Activated T-cell treated with anti-CD3 and anti-CD28 coated beads for 4 hours (primary cell): ENCODE measurements at regions not wholly inside any gene's neighbourhood (a gene's known extent, or its start where the extent isn't known, plus 50 kb on each side); places are given as distances from the start of the nearest gene placed in this dataset.
A peak's percentile ranks its signal among the peaks of the same experiment; 100 is the strongest.

Experiments
- DNase-seq: peaks from one replicate; pipeline ENCODE4 v3.0.0-alpha.2; 2020

DNA sequence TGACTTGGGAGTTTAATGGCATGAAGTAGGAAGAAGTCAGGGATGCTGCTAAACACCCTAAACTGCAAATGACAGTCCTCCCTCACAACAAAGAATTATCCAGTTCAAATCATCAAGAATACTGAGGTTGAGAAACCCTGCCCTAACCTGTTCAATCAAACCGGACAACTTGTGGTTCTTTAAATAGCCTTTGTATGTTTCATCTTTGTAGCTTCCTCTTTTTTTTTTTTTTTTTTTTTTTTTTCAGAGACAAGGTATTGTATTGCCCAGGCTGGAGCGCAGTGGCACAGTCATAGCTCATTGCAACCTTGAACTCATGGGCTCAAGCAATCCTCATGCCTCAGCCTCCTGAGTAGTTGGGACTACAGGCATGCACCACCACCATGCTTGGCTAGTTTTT, 52.5 kb upstream of the TTC29 start:
- no peak for DNase-seq

DNA sequence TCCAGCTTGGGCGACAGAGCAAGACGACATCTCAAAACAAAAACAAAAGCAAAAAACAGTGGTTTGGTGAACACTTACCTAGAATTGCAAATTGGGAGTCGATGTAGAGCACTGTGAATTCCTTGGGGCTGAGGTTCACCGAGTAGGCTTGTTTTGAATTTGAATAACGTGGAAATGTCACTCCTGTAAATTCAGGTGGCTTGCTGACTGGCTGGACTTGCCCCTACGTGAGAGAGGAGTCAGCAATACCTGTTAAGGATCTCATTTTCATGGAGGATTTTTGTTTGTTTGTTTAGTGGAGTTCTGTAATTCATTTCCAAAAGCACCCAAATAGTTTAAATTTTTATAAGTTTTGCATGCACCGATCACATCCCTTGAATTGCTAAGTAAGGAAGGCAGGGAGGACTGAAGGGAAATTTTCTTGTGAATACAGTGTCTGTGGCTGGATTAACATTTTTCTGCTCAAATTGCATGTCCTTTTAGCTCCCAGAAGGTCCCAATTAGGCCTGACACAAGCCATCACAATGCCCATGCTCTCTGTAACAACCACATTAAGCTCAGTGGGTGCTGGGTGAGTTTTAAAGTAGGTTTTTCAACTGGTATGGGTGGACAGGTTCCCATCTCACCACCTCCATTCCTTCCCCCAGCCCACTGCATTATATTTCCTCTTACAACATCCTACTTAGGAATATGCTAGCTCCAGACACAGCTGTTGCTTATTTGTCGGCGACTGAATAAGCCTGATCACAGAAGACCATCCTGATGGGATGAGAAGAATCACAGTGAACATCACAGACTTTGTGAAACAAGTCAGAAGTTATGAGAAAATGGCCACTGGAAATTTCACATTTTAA, 58.5 kb upstream of the TTC29 start:
- no peak for DNase-seq

- DNase-seq = no peak
These were observed 60.6 kb upstream of the TTC29 start for GRCh38 chr4:147006229-147006628.

DNA sequence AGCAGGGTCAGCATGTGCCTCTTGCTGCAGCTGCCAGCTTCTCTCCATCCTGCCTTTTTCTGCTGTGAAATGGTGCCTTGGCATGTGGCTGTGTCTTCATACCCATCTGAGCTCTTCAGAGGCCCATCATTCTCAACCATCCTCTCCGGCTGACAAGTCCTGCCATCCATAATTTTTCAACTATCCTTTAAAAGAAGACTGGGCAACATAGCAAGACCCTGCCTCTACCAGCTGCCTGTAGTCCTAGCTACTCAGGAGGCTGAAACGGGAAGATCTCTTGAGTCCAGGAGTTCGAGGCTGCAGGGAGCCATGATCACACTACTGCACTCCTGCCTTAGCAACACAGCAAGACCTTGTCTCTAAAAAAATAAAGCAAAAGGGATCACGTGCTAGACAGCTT, 64.2 kb upstream of the TTC29 start:
- no peak for DNase-seq

DNA sequence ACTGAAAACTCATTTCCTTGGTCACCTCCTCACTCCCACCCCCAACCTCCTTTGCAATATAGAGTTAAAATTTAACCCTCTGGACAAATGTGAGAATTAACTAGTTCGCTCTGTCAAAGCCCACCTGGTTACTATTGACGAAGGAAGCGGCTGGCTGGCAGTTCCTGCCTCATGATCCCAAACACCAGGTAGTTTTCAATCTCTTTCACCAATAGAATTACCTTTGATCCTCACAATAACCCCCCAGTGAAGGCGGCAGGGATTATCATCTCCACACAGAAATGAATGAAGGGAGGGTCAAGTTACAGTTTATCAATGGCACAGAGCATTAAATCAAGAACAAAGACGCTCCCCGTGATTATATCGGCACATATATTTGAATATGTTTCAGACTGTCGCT, 65.7 kb upstream of the TTC29 start:
- no peak for DNase-seq

- no peak for DNase-seq
These were observed 66.5 kb upstream of the TTC29 start for GRCh38 chr4:147012059-147012707.

DNA sequence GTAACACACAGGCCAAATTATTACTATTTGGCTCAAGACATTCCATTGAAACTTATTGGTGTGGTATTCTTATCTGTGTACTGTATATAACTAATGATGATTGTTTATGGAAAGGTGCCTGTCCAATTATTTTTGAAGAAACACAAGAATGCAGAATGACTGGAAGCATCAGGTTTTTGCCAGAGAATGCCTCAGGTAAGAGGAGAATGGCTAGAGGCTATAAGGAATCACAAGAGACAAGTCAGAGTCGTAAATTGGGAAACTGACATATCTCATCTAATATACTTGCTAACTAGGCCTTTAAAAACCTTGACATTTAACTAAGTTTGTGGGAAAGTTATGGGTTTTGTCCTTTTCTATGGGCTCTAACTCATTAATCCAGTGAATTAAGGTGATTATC, 69.3 kb upstream of the TTC29 start:
- no peak for DNase-seq

DNA sequence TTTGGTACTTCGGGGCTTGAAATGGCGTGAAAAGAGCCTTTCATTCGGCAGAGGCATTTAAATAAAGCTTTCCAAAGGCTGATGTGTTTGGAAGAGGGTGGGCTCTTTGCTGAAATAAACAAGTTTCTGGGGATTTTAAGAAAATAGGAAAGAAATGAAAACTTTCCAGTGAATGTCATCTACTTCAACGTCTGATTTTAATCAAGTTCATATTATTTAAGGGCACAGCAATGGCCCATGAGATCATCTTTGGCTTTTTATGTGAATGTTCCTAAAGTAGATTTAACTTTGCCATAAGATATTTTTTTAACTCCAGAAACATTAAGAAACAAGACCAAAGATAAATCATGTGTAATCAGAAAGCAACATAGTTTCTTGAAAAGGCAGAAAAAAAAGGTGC, 69.8 kb upstream of the TTC29 start:
- no peak for DNase-seq

GRCh38 chr4:147017081-147017480, 71.4 kb upstream of the TTC29 start:
- DNase-seq = no peak

DNA sequence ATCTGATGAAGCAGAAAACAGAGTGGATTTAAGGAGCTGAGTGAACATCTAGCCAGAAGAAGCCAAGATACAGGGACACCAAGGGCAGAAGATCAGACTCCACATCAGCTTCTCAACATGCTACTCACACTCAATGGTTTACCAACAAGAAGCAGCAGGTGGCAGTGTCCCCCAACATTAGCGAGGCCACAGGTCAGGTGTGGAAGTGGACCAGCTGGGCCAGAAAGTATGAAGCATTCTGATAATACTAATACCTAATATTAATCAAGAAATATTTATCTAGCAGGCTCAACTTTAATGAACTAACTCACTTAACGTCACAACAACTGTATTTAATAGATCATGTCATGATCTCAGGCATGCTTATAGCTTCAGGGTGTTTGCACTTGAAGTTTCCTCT, 73.4 kb upstream of the TTC29 start:
- DNase-seq = peak; percentile 23

DNA sequence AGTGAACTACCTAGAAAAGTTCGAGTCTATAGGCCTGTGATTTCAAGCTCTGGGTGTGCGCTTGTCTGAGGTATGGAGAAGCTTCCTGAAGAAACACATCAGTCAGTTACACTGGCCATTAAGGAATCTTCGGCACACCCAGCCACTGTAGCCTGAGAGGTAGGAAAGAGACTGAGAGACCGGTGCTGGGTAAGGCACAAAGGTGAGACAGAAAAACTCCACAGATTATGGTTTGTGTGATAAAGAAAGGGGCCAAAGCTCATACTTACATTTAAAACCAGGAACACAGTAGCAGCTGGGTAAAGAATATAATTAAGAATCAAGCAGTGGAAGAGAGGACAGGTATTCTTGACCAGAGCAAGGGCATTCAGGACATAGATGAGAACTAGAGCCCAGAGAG, 74.8 kb upstream of the TTC29 start:
- DNase-seq = no peak

- DNase-seq = no peak
These were observed 79.4 kb upstream of the TTC29 start for GRCh38 chr4:147025042-147025441.

DNA sequence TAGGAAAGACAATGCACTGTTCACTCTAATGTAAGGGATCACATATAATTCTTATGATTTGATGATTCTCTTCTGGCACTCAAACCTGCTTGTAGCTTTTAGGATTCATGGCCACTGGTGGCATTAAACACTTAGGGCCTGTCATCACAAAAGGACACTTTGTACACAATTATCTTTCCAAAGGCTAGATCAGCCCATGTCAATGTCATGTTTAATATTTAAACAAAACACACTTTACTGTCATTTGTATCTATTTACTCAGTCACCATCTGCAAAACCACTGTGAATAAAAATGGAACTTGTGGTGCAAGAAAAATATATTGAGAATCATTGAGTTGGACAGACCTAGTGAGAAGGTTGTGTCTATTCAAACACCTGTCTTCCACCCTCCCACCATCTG, 83.6 kb upstream of the TTC29 start:
- no peak for DNase-seq

DNA sequence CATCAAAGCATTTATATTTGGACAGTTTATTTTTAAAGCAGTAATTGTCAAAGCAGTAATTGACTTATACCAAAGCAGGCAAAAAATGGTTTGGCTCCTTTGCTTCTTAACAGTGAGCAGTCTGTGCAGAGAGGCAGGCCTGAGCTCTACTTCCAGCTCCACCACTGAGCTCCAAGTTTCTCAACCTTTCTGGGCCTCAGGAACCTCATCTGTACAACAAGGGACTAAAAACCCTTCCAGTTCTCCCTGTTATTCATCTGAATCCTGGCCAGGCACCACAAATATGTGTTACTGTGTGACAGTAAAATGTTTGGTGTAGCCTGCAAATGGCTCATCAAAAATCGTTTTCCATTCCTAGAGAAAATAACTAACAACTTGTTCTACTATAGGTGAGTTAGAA, 88.7 kb upstream of the TTC29 start:
- DNase-seq = no peak

- no peak for DNase-seq
These were observed 91.4 kb upstream of the TTC29 start for GRCh38 chr4:147037069-147037468.

- DNase-seq = no peak
These were observed 94.4 kb upstream of the TTC29 start for GRCh38 chr4:147039976-147040575.

GRCh38 chr4:147040874-147041273, 95.2 kb upstream of the TTC29 start:
- DNase-seq = no peak

GRCh38 chr4:147041376-147041775, 95.7 kb upstream of the TTC29 start:
- no peak for DNase-seq

DNA sequence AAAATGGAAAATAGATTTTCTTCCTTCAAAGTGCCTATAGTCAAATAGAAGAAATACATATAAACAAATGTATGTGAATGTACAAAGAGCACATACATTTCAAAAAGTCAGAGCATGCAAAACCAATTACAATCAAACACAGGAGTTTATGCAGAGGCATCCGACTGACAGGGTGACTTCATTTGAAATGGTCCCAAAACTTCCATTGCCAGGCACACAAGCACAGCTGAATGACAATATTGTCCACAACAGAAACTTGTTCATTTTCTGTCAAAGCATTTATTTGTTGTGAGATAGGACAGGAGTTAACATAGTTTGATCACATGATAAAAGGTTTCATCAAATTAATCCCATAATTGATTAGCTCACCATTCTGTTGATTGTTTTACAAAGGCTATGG, 96.4 kb upstream of the TTC29 start:
- no peak for DNase-seq

DNA sequence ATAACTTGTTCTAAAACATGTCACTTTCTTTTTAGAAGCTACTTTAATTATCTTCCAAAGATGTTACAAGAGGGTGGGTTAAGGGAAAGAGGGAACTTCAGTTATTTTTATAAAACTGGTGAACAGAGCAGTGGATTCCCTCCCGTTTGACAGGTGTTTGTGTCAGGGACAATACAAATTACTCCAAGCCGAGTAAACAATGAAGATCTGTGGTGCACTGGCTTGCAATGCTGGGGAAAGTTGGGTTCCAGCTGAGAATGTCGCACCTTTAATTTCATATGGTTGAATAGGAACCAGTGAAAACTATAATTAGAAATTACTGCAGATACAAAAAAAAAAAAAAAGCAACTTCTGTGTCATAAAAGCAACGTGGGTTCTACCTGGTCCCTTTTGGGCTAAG, 98.6 kb upstream of the TTC29 start:
- no peak for DNase-seq

DNA sequence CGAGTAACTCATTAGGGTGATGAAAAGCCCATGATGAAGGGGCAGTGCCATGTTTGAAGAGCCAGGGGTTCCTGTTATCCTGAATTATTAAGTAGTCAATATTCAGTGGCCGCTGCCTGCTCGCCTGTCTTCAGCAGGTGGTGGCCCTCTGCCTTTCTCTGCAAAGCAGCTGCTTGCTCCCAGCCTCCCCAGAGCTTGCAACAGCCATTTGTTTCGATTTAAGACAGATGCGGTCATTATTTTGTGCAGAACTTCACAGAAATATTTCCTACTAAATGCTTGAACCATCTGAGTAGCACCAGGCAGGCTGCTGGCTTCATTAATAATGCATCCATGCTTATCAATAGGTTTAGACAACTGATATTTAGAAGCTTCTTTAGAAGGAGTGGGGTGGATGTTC, 104.3 kb upstream of the TTC29 start:
- no peak for DNase-seq

DNA sequence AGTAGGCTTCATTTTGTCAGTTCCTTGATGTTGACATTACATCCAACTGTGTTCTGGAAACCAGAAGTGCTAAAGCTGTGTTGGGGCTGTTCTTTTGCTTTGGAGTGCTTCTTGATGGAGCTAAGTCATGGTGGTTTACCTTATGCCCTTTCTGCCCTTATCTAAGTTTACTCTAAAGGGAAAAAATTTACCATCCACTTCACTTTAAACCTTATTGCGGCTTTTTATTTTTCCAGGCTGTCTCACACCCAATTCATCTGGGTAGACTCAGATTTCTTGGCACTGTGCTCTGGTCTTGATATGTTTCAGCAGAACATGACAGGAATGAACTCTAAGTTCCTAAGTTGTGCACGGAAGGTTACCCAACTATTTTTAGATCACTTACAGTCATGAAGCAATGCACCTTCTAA, 104.7 kb upstream of the TTC29 start:
- no peak for DNase-seq

GRCh38 chr4:147052361-147052760, 106.7 kb upstream of the TTC29 start:
- no peak for DNase-seq

GRCh38 chr4:147054228-147054872, 108.7 kb upstream of the TTC29 start:
- no peak for DNase-seq
